SW480 (cell line): ENCODE measurements at regions not wholly inside any gene's neighbourhood (a gene's known extent, or its start where the extent isn't known, plus 50 kb on each side); places are given as distances from the start of the nearest gene placed in this dataset.

Experiments
- DNase-seq: peaks from one replicate; pipeline ENCODE4 v3.0.0-alpha.2; 2016; ENCODE audit warnings: low spot score

GRCh38 chr2:51231071-51231470, 199.1 kb upstream of the NRXN1 start:
- DNase-seq: no peak

DNA sequence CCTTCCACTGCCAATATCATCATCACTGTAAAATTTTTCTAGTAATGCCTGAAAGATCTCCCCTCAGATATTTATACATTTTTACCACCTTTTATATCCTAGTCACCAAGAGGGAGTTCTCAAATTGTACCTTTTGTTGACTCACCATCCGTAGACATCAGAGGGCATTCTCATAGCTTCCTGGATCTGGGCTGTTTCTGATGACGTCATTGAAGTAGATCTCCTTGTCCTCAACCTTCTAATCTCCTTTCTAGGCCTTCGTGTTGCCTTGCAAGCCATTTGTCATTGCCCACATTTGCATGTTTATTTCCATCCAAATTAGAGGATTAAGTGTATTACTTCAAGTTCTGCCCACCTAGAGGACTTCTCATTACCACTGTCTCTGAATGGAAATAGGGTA, 193.4 kb upstream of the NRXN1 start:
- no peak for DNase-seq

DNA sequence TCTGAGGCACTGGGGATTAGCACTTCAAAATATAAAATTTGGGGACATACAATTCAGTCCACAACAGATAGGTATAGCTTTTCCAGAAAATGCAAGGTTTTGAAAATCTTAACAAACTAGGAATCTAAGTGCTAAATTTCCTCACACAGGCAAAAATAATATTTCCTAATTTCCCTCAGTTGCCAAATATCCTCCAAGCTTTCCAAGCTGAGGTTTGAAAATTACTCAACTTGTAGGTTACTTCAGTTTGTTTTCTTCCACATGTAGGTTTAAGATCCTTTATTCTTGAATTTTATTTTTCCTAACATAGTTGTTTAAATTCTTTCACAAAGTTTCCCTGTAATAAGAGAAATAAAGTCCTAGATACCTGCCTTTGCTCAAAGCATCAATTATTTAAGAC, 192.9 kb upstream of the NRXN1 start:
- DNase-seq: no peak

- DNase-seq: no peak
Observed at GRCh38 chr2:51222106-51222505, 190.2 kb upstream of the NRXN1 start.

GRCh38 chr2:51220606-51221005, 188.7 kb upstream of the NRXN1 start:
- no peak for DNase-seq

DNA sequence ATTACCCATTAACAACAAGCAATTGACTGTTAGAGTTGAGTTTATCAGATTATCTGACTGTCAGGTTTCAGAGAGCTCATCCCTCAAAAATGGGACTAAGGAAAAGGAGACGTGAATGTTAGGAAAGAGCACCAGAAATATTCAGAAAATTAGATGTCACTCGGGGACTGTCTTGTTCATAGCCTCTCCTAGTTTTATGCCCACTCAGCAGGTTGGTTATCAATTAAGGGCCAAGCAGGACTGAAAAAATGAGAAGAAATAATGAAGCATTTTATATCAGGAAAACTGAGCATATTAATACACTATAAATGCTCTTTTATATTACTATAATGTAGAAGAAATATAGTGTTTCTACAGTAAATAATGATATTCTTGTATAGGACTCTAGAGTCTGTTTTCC, 188.1 kb upstream of the NRXN1 start:
- DNase-seq: no peak

- DNase-seq: no peak
Observed at GRCh38 chr2:51219468-51219867, 187.5 kb upstream of the NRXN1 start.

DNA sequence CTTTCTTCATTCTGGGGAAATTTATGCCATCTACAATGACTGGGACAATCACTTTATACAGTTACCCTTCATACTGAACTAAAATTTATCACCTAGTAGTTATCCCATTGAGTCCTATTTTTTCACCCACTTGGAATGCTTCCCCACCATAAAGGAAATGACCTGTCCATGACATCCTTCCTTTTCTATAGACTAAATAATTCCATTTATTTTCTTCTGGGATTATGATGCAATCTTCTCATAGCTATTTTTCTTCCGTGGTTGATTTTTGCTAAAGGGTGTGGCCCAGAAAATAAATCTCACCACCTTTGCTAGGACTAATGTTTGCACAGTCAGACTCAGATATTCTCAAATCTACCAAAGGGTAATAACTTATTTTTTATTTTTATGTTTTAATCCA, 186.1 kb upstream of the NRXN1 start:
- no peak for DNase-seq

DNA sequence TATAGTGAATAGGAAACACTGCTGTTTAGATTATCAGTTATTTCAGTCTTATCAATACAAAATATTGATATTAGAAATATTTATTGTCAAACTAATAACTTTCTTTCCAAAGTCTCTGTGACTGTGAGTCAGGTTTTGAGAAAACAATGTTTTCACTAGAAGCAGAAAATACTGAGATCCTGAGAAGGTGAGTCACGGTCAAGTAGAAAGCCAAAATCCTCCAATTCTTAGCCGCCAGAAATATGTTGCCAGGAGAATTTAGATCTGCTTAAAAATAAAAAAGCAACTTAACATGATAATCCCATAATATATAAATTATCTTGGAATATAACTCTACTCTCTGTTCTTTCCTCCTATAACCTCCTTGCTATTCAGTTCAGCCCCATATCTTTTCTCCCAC, 181.9 kb upstream of the NRXN1 start:
- DNase-seq: no peak

- no peak for DNase-seq
Observed at GRCh38 chr2:51212374-51212773, 180.4 kb upstream of the NRXN1 start.

- no peak for DNase-seq
Observed at GRCh38 chr2:51208521-51208920, 176.6 kb upstream of the NRXN1 start.

- DNase-seq: no peak
Observed at GRCh38 chr2:51201295-51201694, 169.4 kb upstream of the NRXN1 start.

GRCh38 chr2:51194656-51195055, 162.7 kb upstream of the NRXN1 start:
- DNase-seq: no peak

- DNase-seq: no peak
Observed at GRCh38 chr2:51170273-51170672, 138.3 kb upstream of the NRXN1 start.

DNA sequence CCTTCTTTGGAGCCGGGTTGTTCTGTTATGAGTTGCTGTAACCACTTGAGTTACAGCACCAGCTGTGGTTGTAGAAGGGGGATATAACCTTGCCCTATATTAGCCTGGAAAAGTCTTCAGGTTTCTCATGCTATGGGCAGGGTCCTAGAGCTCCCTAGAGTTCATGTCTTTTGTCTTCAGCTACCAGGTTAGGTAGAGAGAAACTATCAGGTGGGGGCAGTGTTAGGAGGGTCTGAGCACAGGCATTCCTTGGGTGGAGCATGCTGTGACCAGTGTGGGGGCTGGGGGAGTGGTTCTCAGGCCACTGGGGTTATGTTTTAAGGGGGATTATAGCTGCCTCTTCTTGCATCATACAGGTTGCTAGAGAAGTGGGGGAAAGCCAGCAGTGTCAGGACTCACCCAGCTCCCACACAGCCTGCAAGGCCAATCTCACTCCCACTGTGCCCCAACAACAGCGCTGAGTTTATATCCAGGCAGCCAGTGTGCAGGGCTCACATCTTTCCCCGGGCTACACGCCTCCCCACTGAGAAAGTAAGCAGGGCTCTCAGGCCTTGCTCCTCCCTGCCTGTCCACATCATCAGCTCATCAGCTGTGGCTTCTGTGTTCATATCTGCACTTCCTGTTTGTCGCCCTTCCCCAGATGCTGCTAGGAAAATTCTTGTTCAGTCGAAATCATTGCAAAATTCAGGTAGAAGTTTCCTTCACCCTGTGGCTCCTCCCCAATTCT, 133.8 kb upstream of the NRXN1 start:
- no peak for DNase-seq

- no peak for DNase-seq
Observed at GRCh38 chr2:51158251-51158650, 126.3 kb upstream of the NRXN1 start.

- DNase-seq: no peak
Observed at GRCh38 chr2:51153236-51153635, 121.3 kb upstream of the NRXN1 start.

- no peak for DNase-seq
Observed at GRCh38 chr2:51151490-51152140, 119.7 kb upstream of the NRXN1 start.

GRCh38 chr2:51149725-51150124, 117.8 kb upstream of the NRXN1 start:
- DNase-seq: no peak

GRCh38 chr2:51145761-51146160, 113.8 kb upstream of the NRXN1 start:
- no peak for DNase-seq

- no peak for DNase-seq
Observed at GRCh38 chr2:51120754-51121280, 88.9 kb upstream of the NRXN1 start.

GRCh38 chr2:51111532-51111931, 79.6 kb upstream of the NRXN1 start:
- no peak for DNase-seq

GRCh38 chr2:51108794-51109193, 76.9 kb upstream of the NRXN1 start:
- DNase-seq: no peak

DNA sequence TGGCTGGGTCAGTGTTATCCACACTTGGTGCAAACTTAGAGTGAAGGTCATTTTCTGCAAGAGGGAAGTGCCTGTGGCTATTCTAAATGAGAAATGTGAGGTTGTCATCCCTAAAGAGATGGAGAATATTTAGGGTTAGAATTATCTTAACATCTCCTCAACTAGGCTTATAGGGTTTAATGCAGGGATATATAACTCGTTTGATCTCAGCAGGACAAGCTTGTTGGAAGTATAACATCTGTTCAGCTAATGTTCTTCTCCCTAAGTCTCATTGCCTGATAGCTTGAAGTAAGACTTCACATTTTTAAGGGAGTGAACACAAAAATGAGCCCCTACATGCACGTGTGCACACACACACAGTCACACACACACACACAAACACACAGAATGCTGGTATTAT, 75.9 kb upstream of the NRXN1 start:
- no peak for DNase-seq
